Neural progenitor cell (in vitro differentiated cells): ENCODE measurements at regions not wholly inside any gene's neighbourhood (a gene's known extent, or its start where the extent isn't known, plus 50 kb on each side); places are given as distances from the start of the nearest gene placed in this dataset.

Experiments
- EZH2 ChIP-seq: fragments of 200-600 bp; sonication (generic); IDR thresholded peaks from 2 replicates; pipeline ENCODE4 v1.6.1; 2017; ENCODE audit warnings: antibody characterized with exemption, mild to moderate bottlenecking, moderate library complexity
- EZH2phosphoT487 ChIP-seq: fragments of 200-600 bp; sonication (generic); IDR thresholded peaks from 2 replicates; pipeline ENCODE4 v1.6.1; 2017; ENCODE audit warnings: antibody characterized with exemption
- TF ChIP-seq, protein P1 (sequence below): fragments of 200-600 bp; sonication (generic); IDR thresholded peaks from 2 replicates; pipeline ENCODE4 v1.5.1; 2017; ENCODE audit warnings: antibody characterized with exemption, mild to moderate bottlenecking

- TF ChIP-seq, protein P1, sequence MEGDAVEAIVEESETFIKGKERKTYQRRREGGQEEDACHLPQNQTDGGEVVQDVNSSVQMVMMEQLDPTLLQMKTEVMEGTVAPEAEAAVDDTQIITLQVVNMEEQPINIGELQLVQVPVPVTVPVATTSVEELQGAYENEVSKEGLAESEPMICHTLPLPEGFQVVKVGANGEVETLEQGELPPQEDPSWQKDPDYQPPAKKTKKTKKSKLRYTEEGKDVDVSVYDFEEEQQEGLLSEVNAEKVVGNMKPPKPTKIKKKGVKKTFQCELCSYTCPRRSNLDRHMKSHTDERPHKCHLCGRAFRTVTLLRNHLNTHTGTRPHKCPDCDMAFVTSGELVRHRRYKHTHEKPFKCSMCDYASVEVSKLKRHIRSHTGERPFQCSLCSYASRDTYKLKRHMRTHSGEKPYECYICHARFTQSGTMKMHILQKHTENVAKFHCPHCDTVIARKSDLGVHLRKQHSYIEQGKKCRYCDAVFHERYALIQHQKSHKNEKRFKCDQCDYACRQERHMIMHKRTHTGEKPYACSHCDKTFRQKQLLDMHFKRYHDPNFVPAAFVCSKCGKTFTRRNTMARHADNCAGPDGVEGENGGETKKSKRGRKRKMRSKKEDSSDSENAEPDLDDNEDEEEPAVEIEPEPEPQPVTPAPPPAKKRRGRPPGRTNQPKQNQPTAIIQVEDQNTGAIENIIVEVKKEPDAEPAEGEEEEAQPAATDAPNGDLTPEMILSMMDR, result no peak
- TF ChIP-seq EZH2phosphoT487 (no peak), EZH2 (no peak)
Observed at GRCh38 chr6:119856136-119856535, 506.6 kb upstream of the MAN1A1 start.
